OCI-LY3 (cell line): ENCODE measurements at regions not wholly inside any gene's neighbourhood (a gene's known extent, or its start where the extent isn't known, plus 50 kb on each side); places are given as distances from the start of the nearest gene placed in this dataset.

ENCODE experiments used
- H2AFZ ChIP-seq: fragments of 200-600, 300-600 bp; shearing (Covaris generic); 2 replicates; pipeline ENCODE4 v1.6.0; 2014; ENCODE audit warnings: antibody characterized with exemption, low read depth, low read length
- H3K27ac ChIP-seq: fragments of 200-600, 300-600 bp; sonication (generic); 2 replicates; pipeline ENCODE4 v1.5.1; 2014; ENCODE audit warnings: mild to moderate bottlenecking, low read length, moderate library complexity, mixed read lengths
- H3K27me3 ChIP-seq: fragments of 200-600, 300-600 bp; sonication (generic); 2 replicates; pipeline ENCODE4 v1.6.1; 2014; ENCODE audit warnings: low read depth, low read length, mixed read lengths
- H3K36me3 ChIP-seq: fragments of 200-600, 300-600 bp; sonication (generic); replicated peaks from 2 replicates; pipeline ENCODE3; 2014; ENCODE audit warnings: low read depth, low read length, mixed read lengths
- H3K4me1 ChIP-seq: fragments of 300-600, 200-600 bp; sonication (generic); 2 replicates; pipeline ENCODE4 v1.6.1; 2014; ENCODE audit warnings: low read length, mixed read lengths
- H3K4me2 ChIP-seq: fragments of 200-600, 300-600 bp; sonication (generic); 2 replicates; pipeline ENCODE4 v1.6.1; 2014; ENCODE audit warnings: low read length, mixed read lengths
- H3K4me3 ChIP-seq: fragments of 300-600, 200-600 bp; sonication (generic); 2 replicates; pipeline ENCODE4 v1.5.1; 2014; ENCODE audit warnings: antibody characterized with exemption, mild to moderate bottlenecking, low read length, moderate library complexity
- H3K79me2 ChIP-seq: fragments of 300-600, 200-600 bp; shearing (Covaris generic); 2 replicates; pipeline ENCODE4 v1.6.1; 2014; ENCODE audit warnings: mild to moderate bottlenecking, low read length, mixed read lengths
- H3K9ac ChIP-seq: fragments of 300-600, 200-600 bp; shearing (Covaris generic); 2 replicates; pipeline ENCODE4 v1.6.0; 2014; ENCODE audit warnings: mild to moderate bottlenecking, low read length, moderate library complexity
- H3K9me3 ChIP-seq: fragments of 200-600, 300-600 bp; shearing (Covaris generic); 2 replicates; pipeline ENCODE4 v1.6.1; 2014; ENCODE audit warnings: low read length, mixed read lengths; ENCODE audit not compliant: insufficient read depth
- H4K20me1 ChIP-seq: fragments of 200-600, 300-600 bp; sonication (generic); 2 replicates; pipeline ENCODE4 v1.6.1; 2016; ENCODE audit warnings: low read length, mixed read lengths; ENCODE audit not compliant: insufficient read depth
- EZH2phosphoT487 ChIP-seq: fragments of 200-600 bp; shearing (Covaris generic); IDR thresholded peaks from 2 replicates; pipeline ENCODE4 v1.6.1; 2018; ENCODE audit warnings: antibody characterized with exemption, mixed run types, low read depth
- TF ChIP-seq, protein P1 (sequence below): fragments of 200-600, 300-600 bp; sonication (generic); IDR thresholded peaks from 2 replicates; pipeline ENCODE4 v1.5.1; 2014; ENCODE audit warnings: antibody characterized with exemption, low read length, low read depth

DNA sequence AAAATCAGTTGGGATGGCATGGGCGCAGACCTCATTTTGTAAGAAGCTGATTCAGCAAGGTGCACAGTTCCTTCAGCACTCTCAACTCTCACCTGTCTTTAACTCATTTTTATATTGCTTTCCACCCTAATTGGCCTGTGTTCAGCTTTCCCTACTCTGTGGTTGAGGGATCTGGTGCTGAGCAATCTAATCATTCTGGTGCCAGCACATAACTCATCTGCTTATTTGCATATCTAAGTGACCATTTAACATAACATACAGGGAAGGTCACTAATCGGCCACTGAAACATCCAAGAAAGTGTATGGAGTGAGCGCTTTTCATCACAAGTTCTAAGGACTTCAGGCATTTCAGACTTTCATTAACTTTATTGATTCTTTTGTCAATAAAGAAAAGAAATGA is 303.4 kb upstream of the ROPN1 start:
- no peak overlapping the region for H3K4me3 ChIP-seq
- H3K4me2 ChIP-seq, result no peak overlapping the region
- H3K9me3 ChIP-seq, result no peaks in the 10 kb centered on the region
- no peaks in the 10 kb centered on the region for H4K20me1 ChIP-seq
- H3K4me1 ChIP-seq, result peaks cover 18% of the 10 kb centered on the region
- H3K9ac ChIP-seq, result no peak overlapping the region
- no peak overlapping the region for H2AFZ ChIP-seq
- no peaks in the 10 kb centered on the region for H3K79me2 ChIP-seq
- TF ChIP-seq, protein P1, sequence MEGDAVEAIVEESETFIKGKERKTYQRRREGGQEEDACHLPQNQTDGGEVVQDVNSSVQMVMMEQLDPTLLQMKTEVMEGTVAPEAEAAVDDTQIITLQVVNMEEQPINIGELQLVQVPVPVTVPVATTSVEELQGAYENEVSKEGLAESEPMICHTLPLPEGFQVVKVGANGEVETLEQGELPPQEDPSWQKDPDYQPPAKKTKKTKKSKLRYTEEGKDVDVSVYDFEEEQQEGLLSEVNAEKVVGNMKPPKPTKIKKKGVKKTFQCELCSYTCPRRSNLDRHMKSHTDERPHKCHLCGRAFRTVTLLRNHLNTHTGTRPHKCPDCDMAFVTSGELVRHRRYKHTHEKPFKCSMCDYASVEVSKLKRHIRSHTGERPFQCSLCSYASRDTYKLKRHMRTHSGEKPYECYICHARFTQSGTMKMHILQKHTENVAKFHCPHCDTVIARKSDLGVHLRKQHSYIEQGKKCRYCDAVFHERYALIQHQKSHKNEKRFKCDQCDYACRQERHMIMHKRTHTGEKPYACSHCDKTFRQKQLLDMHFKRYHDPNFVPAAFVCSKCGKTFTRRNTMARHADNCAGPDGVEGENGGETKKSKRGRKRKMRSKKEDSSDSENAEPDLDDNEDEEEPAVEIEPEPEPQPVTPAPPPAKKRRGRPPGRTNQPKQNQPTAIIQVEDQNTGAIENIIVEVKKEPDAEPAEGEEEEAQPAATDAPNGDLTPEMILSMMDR, result no peak
- no peak for TF ChIP-seq EZH2phosphoT487
- H3K27ac ChIP-seq, result no peak overlapping the region
- no peaks in the 10 kb centered on the region for H3K36me3 ChIP-seq
- peaks cover 82% of the 10 kb centered on the region for H3K27me3 ChIP-seq

DNA sequence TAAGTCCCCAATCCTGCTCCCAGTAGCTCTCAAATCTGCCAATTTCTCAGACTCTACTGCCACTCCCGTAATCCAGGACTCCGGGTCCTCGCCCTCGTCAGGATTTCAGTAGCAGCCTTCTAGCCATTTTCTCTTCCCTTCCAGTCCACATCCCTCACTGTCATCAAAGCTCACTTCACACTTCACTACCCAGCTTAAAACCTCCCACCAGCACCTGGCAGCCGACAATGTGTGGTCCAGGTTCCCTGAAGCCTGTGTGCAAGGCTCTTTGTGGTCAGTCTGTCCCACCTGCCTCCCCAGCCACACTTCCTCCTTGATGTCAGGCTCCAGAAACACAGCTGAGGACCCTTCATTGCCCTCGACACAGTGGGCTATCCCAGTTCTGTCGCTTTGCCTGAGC is 304.5 kb upstream of the ROPN1 start:
- no peaks in the 10 kb centered on the region for H3K9me3 ChIP-seq
- no peaks in the 10 kb centered on the region for H3K36me3 ChIP-seq
- no peaks in the 10 kb centered on the region for H4K20me1 ChIP-seq
- no peak overlapping the region for H3K4me3 ChIP-seq
- H3K27ac ChIP-seq, result no peak overlapping the region
- peaks cover 83% of the 10 kb centered on the region for H3K27me3 ChIP-seq
- H3K4me2 ChIP-seq, result no peak overlapping the region
- no peaks in the 10 kb centered on the region for H3K79me2 ChIP-seq
- peaks cover 18% of the 10 kb centered on the region for H3K4me1 ChIP-seq
- H3K9ac ChIP-seq, result no peak overlapping the region
- H2AFZ ChIP-seq, result no peak overlapping the region
- no peak for TF ChIP-seq EZH2phosphoT487
- TF ChIP-seq, protein P1, result no peak

DNA sequence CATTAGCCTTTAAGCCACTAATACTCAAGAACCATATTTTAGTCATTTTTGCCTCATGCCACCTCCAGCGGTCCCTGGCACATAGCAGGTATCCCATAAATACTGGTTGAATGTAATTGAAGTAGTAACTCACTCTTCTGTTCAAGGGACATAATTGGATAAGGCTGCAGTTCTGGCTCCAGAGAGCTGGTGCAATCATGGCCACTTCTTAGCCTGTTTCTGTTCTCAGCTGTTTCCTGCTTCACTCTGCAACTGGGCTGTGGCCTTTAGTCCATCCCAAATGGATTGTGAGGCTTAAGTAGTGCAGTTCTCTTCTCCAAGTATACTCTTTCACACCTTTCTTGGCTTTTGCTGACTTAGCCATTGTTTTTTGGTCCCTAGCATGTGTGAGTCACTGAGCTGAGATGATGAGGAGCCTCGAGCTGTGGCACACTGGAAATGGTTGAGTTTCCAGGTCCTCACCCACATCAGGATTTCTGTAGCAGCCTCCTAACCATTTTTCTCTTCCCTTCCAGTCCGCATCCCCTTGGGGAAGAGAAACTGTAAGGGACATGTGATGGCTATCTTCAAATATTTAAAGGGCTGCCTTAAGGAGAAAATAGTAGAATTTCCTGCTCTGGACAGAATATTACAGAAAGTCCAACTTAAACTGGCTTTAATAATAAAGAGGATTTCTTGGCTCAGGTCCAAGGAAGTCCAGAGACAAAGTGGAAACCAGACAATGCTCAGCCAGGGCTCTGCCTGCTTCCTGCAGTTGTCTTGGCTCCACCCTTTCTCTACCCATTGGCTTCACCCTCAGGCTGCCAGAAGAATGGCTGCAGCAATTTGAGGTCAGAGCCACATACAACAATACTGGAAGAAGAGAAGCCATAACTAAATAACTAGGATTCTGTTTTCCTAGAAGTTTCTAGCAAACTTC is 305.4 kb upstream of the ROPN1 start:
- Histone ChIP-seq H3K4me2 (no peak overlapping the region), H3K27me3 (peaks cover 79% of the 10 kb centered on the region), H3K79me2 (no peaks in the 10 kb centered on the region)

DNA sequence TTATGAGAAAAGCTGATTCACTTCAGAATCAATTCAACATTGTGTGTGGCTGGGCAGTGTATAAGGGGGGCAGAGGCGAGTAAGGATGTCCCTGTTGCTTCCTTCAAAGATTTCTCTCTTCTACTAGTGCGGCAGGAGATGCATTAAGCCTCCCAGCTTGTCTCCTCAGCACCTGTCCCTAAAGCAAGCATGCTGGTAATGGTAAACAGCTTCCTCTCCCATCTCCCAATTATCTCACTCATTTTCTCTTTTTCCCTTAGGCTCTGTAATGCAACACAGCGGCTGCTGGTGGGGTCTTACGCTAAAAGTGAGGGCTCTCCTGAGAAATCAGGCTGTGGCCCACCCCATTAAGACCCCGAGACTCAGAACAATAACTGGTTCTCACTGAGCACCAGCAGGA is 306.4 kb upstream of the ROPN1 start:
- Histone ChIP-seq H3K79me2 (no peaks in the 10 kb centered on the region), H3K27me3 (peaks cover 72% of the 10 kb centered on the region), H3K9me3 (no peaks in the 10 kb centered on the region), H3K36me3 (no peaks in the 10 kb centered on the region), H3K4me3 (no peak overlapping the region), H3K4me2 (no peak overlapping the region), H3K9ac (no peak overlapping the region), H4K20me1 (no peaks in the 10 kb centered on the region), H2AFZ (no peak overlapping the region), H3K27ac (no peak overlapping the region), H3K4me1 (peaks cover 15% of the 10 kb centered on the region)
- TF ChIP-seq, protein P1, result no peak
- no peak for TF ChIP-seq EZH2phosphoT487

More for the DNA sequence above, 305.4 kb upstream of the ROPN1 start:
- H3K27ac ChIP-seq, result no peak overlapping the region
- H2AFZ ChIP-seq, result no peak overlapping the region
- no peak for TF ChIP-seq EZH2phosphoT487
- TF ChIP-seq, protein P1, result no peak
- H3K9ac ChIP-seq, result no peak overlapping the region
- H3K36me3 ChIP-seq, result no peaks in the 10 kb centered on the region
- no peaks in the 10 kb centered on the region for H4K20me1 ChIP-seq
- peaks cover 17% of the 10 kb centered on the region for H3K4me1 ChIP-seq
- no peak overlapping the region for H3K4me3 ChIP-seq
- H3K9me3 ChIP-seq, result no peaks in the 10 kb centered on the region
